ENCODE measurements at regions not wholly inside any gene's neighbourhood (a gene's known extent, or its start where the extent isn't known, plus 50 kb on each side); places are given as distances from the start of the nearest gene placed in this dataset.

- H4K20me1 ChIP-seq (ENCODE audit: insufficient read depth) = no peaks in the 10 kb centered on the region
- H2AFZ ChIP-seq (ENCODE audit: low read depth, low read length, poor library complexity, severe bottlenecking) = no peak overlapping the region
- POLR2A ChIA-PET = no interaction called here
- no TSS peak for BruUV-seq (replicated peaks)
- no peak overlapping the region for H3K9ac ChIP-seq (ENCODE audit: low read length)
- no peak overlapping the region for H3K27ac ChIP-seq (ENCODE audit: low read depth, low read length)
- H3K9me2 ChIP-seq (ENCODE audit: insufficient read depth) = no peaks in the 10 kb centered on the region
- TF ChIP-seq SRF (IDR thresholded peaks at IDR 0.05; ENCODE audit: low read depth) (no peak), FOSL1 (IDR thresholded peaks at IDR 0.05; ENCODE audit: low read depth) (no peak), TCF7L2 (IDR thresholded peaks at IDR 0.05; ENCODE audit: borderline replicate concordance, extremely low read depth, insufficient read depth, insufficient read length) (no peak), ATF3 (IDR thresholded peaks at IDR 0.05) (no peak), MAX (IDR thresholded peaks at IDR 0.05) (no peak), ZFX (IDR thresholded peaks at IDR 0.05) (no peak), ZNF274 (IDR thresholded peaks at IDR 0.05; ENCODE audit: low read depth, low read length) (no peak), REST (IDR thresholded peaks at IDR 0.05; ENCODE audit: low read depth) (no peak), ZBTB33 (IDR thresholded peaks at IDR 0.05; ENCODE audit: extremely low read depth, insufficient replicate concordance, low read length) (no peak), CTCF (IDR thresholded peaks at IDR 0.05 in 2 of 3, conservative IDR thresholded peaks at IDR 0.05 in 1 of 3; ENCODE audit: borderline replicate concordance in 1 of 3, insufficient read depth in 1 of 3, low read depth in 2 of 3, low read length in 2 of 3) (no peak), EZH2phosphoT487 (IDR thresholded peaks at IDR 0.05; ENCODE audit: borderline replicate concordance) (no peak), ELF1 (IDR thresholded peaks at IDR 0.05; ENCODE audit: borderline replicate concordance, low read depth) (no peak), YY1 (IDR thresholded peaks at IDR 0.05; ENCODE audit: extremely low read depth, insufficient replicate concordance, low read depth, low read length) (no peak)
- ATAC-seq (no peak), DNase-seq (ENCODE audit: low read depth, low spot score) (no peak)
- H3K27me3 ChIP-seq (ENCODE audit: insufficient read depth, low read length) = no peaks in the 10 kb centered on the region
- CTCF ChIA-PET = no interaction called here
- RAD21 ChIA-PET (ENCODE audit: low non-redundant PET in 1 of 2, low total read pairs in 2 of 2, uncharacterized antibody in 2 of 2, unreplicated experiment in 2 of 2) = no interaction called here
- no peaks in the 10 kb centered on the region; a peak in 2 of 4 replicates for H3K9me3 ChIP-seq (ENCODE audit: control insufficient read depth in 1 of 2, insufficient read depth in 1 of 2, low read depth in 1 of 2, low read length in 2 of 2)
- no peaks in the 10 kb centered on the region for H3K4me1 ChIP-seq (ENCODE audit: control insufficient read depth in 1 of 2, insufficient read depth in 2 of 2, low read length in 2 of 2)
- intact Hi-C loops (cut with micrococcal nuclease) = no loop called here
- H3K4me3 ChIP-seq (replicated peaks in 1 of 2; ENCODE audit: low read depth in 1 of 2, low read length in 2 of 2) = no peak overlapping the region
- H3K36me3 ChIP-seq (ENCODE audit: control insufficient read depth in 1 of 2, insufficient read depth in 2 of 2, low read length in 2 of 2) = no peaks in the 10 kb centered on the region
- no peak overlapping the region for H3K4me2 ChIP-seq (ENCODE audit: low read length)
- no peaks in the 10 kb centered on the region for H3K79me2 ChIP-seq (ENCODE audit: insufficient read depth, low read length)
Observed at GRCh38 chr5:161098516-161098915, 246.5 kb upstream of the ATP10B start.

Measured in HCT116 (cell line).